ENCODE measurements at regions not wholly inside any gene's neighbourhood (a gene's known extent, or its start where the extent isn't known, plus 50 kb on each side); places are given as distances from the start of the nearest gene placed in this dataset.

DNA sequence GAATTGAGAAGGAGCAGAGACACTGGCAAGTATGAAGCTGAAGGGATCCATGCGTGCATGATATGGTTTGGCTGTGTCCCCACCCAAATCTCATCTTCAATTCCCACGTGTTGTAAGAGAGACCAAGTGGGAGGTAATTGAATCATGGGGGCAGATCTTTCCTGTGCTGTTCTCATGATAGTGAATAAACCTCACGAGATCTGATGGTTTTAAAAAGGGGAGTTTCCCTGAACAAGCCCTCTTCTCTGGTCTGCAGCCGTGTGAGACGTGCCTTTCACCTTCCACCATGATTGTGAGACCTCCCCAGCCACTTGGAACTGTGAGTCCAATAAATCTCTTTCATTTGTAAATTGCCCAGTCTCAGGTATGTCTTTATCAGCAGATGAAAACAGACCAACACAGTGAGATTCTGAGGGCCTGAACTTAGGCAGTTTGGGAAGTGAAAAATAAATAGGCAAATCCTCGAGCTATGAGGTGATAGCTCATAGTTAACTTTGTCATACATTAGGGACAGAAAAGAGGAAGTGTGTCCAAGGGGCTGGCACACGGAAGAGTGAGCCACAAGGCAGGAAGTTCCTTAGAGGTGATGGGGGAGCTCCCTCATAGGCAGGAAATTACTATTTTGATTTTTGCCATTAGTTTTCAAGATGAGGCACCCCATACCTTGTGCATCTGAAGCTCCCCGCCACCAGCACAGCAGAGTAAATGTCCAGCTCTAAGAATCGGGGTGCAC, 658.8 kb upstream of the ID2 start:
- no peak overlapping the region for H3K4me2 ChIP-seq (ENCODE audit: low read length)
- POLR2A ChIA-PET = no interaction called here
- H3K27me3 ChIP-seq (ENCODE audit: insufficient read depth, low read length) = no peaks in the 10 kb centered on the region
- H2AFZ ChIP-seq (ENCODE audit: low read depth, low read length, poor library complexity, severe bottlenecking) = no peak overlapping the region
- no peaks in the 10 kb centered on the region for H3K79me2 ChIP-seq (ENCODE audit: insufficient read depth, low read length)
- no peaks in the 10 kb centered on the region for H3K9me2 ChIP-seq (ENCODE audit: insufficient read depth)
- TF ChIP-seq FOSL1 (IDR thresholded peaks at IDR 0.05; ENCODE audit: low read depth) = no peak
- TF ChIP-seq POLR2A (IDR thresholded peaks at IDR 0.05; ENCODE audit: borderline replicate concordance, extremely low read depth, insufficient read depth, insufficient read length) = no peak
- no peak for TF ChIP-seq ELF1 (IDR thresholded peaks at IDR 0.05; ENCODE audit: borderline replicate concordance, low read depth)
- TF ChIP-seq SIN3A (IDR thresholded peaks at IDR 0.05; ENCODE audit: low read depth) = no peak
- TF ChIP-seq CBX3 (IDR thresholded peaks at IDR 0.05; ENCODE audit: low read depth) = no peak
- no peak for TF ChIP-seq JUND (IDR thresholded peaks at IDR 0.05)
- no peak for TF ChIP-seq SP1 (IDR thresholded peaks at IDR 0.05; ENCODE audit: low read depth)
- TF ChIP-seq YY1 (IDR thresholded peaks at IDR 0.05; ENCODE audit: extremely low read depth, insufficient replicate concordance, low read depth, low read length) = no peak
- TF ChIP-seq, protein P1, sequence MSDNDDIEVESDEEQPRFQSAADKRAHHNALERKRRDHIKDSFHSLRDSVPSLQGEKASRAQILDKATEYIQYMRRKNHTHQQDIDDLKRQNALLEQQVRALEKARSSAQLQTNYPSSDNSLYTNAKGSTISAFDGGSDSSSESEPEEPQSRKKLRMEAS (IDR thresholded peaks at IDR 0.05) = no peak
- TF ChIP-seq, protein P2, sequence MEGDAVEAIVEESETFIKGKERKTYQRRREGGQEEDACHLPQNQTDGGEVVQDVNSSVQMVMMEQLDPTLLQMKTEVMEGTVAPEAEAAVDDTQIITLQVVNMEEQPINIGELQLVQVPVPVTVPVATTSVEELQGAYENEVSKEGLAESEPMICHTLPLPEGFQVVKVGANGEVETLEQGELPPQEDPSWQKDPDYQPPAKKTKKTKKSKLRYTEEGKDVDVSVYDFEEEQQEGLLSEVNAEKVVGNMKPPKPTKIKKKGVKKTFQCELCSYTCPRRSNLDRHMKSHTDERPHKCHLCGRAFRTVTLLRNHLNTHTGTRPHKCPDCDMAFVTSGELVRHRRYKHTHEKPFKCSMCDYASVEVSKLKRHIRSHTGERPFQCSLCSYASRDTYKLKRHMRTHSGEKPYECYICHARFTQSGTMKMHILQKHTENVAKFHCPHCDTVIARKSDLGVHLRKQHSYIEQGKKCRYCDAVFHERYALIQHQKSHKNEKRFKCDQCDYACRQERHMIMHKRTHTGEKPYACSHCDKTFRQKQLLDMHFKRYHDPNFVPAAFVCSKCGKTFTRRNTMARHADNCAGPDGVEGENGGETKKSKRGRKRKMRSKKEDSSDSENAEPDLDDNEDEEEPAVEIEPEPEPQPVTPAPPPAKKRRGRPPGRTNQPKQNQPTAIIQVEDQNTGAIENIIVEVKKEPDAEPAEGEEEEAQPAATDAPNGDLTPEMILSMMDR (IDR thresholded peaks at IDR 0.05 in 2 of 3, conservative IDR thresholded peaks at IDR 0.05 in 1 of 3; ENCODE audit: borderline replicate concordance in 1 of 3, insufficient read depth in 1 of 3, low read depth in 2 of 3, low read length in 2 of 3) = no peak
- TF ChIP-seq EZH2 (IDR thresholded peaks at IDR 0.05) = no peak
- TF ChIP-seq CEBPB (IDR thresholded peaks at IDR 0.05; ENCODE audit: low read depth) = no peak
- no peak for TF ChIP-seq ATF3 (IDR thresholded peaks at IDR 0.05)
- no peak for TF ChIP-seq POLR2AphosphoS5 (IDR thresholded peaks at IDR 0.05; ENCODE audit: low read depth, low read length)
- no peak overlapping the region for H3K27ac ChIP-seq (ENCODE audit: low read depth, low read length)
- no peaks in the 10 kb centered on the region for H4K20me1 ChIP-seq (ENCODE audit: insufficient read depth)
- RAD21 ChIA-PET (ENCODE audit: low non-redundant PET in 1 of 2, low total read pairs in 2 of 2, uncharacterized antibody in 2 of 2, unreplicated experiment in 2 of 2) = no interaction called here
- no peaks in the 10 kb centered on the region for H3K9me3 ChIP-seq (ENCODE audit: control insufficient read depth in 1 of 2, insufficient read depth in 1 of 2, low read depth in 1 of 2, low read length in 2 of 2)
- no peak overlapping the region for H3K9ac ChIP-seq (ENCODE audit: low read length)
- no peak for DNase-seq (ENCODE audit: low read depth, low spot score)
- no peak overlapping the region for H3K4me3 ChIP-seq (replicated peaks in 1 of 2; ENCODE audit: low read depth in 1 of 2, low read length in 2 of 2)
- CTCF ChIA-PET = no interaction called here
- intact Hi-C loops (cut with micrococcal nuclease) = no loop called here
- no peaks in the 10 kb centered on the region for H3K4me1 ChIP-seq (ENCODE audit: control insufficient read depth in 1 of 2, insufficient read depth in 2 of 2, low read length in 2 of 2)
- no peak for ATAC-seq
- no TSS peak for BruUV-seq (replicated peaks)
- no peaks in the 10 kb centered on the region for H3K36me3 ChIP-seq (ENCODE audit: control insufficient read depth in 1 of 2, insufficient read depth in 2 of 2, low read length in 2 of 2)
